NCI-H510A (cell line): ENCODE measurements at regions not wholly inside any gene's neighbourhood (a gene's known extent, or its start where the extent isn't known, plus 50 kb on each side); places are given as distances from the start of the nearest gene placed in this dataset.

Experiments used
- DNase-seq: peaks from one replicate; lab custom pipeline; 2025; lab: John Stamatoyannopoulos, UW

GRCh38 chr14:49016381-49016780, 569.8 kb downstream of the RPS29 start:
- no peak for DNase-seq

GRCh38 chr14:49014476-49014875, 571.7 kb downstream of the RPS29 start:
- no peak for DNase-seq

- DNase-seq, result no peak
Measured at GRCh38 chr14:49008363-49008762, 577.8 kb downstream of the RPS29 start.

GRCh38 chr14:48991141-48991540, 595.0 kb downstream of the RPS29 start:
- DNase-seq, result no peak

- DNase-seq, result no peak
Measured at GRCh38 chr14:48983351-48983888, 602.8 kb downstream of the RPS29 start.

- no peak for DNase-seq
Measured at GRCh38 chr14:48974994-48975393, 611.2 kb downstream of the RPS29 start.

GRCh38 chr14:48973151-48973550, 613.0 kb downstream of the RPS29 start:
- DNase-seq, result no peak

- no peak for DNase-seq
Measured at GRCh38 chr14:48970943-48971342, 615.2 kb downstream of the RPS29 start.

GRCh38 chr14:48967419-48967818, 618.8 kb downstream of the RPS29 start:
- DNase-seq, result no peak

GRCh38 chr14:48963231-48963790, 622.9 kb downstream of the RPS29 start:
- DNase-seq, result no peak

GRCh38 chr14:48957486-48957885, 628.7 kb downstream of the RPS29 start:
- DNase-seq, result no peak

GRCh38 chr14:48955857-48956256, 630.3 kb downstream of the RPS29 start:
- DNase-seq, result no peak

- DNase-seq, result no peak
Measured at GRCh38 chr14:48954446-48954845, 631.7 kb downstream of the RPS29 start.

- DNase-seq, result no peak
Measured at GRCh38 chr14:48944809-48945208, 641.4 kb downstream of the RPS29 start.

GRCh38 chr14:48943913-48944312, 642.3 kb downstream of the RPS29 start:
- no peak for DNase-seq

- DNase-seq, result no peak
Measured at GRCh38 chr14:48937541-48938195, 648.5 kb downstream of the RPS29 start.

- no peak for DNase-seq
Measured at GRCh38 chr14:48936849-48937248, 649.3 kb downstream of the RPS29 start.

GRCh38 chr14:48936362-48936761, 649.8 kb downstream of the RPS29 start:
- no peak for DNase-seq

- no peak for DNase-seq
Measured at GRCh38 chr14:48925184-48925583, 661.0 kb downstream of the RPS29 start.

- no peak for DNase-seq
Measured at GRCh38 chr14:48914921-48915320, 671.3 kb downstream of the RPS29 start.

- no peak for DNase-seq
Measured at GRCh38 chr14:48914382-48914781, 671.8 kb downstream of the RPS29 start.

GRCh38 chr14:48900565-48900964, 685.6 kb downstream of the RPS29 start:
- no peak for DNase-seq

- no peak for DNase-seq
Measured at GRCh38 chr14:48890333-48890732, 695.8 kb downstream of the RPS29 start.

GRCh38 chr14:48876806-48877340, 709.3 kb downstream of the RPS29 start:
- no peak for DNase-seq
